Keratinocyte (primary cell): ENCODE measurements at regions not wholly inside any gene's neighbourhood (a gene's known extent, or its start where the extent isn't known, plus 50 kb on each side); places are given as distances from the start of the nearest gene placed in this dataset.

Source experiments
- CTCF ChIP-seq, 3 experiments: IDR thresholded peaks in 1 of 3; conservative IDR thresholded peaks in 1 of 3; optimal IDR thresholded peaks in 1 of 3; 2 replicates in 2 of 3; 3 replicates in 1 of 3; pipeline versions ENCODE3 to v1.5.1; 2011; ENCODE audit warnings: low read length in 3 of 3, mild to moderate bottlenecking in 3 of 3, moderate library complexity in 2 of 3, control low read depth in 1 of 3, inconsistent platforms in 1 of 3; ENCODE audit not compliant: insufficient read depth in 2 of 3; ENCODE audit errors: extremely low read depth in 1 of 3
- EZH2 ChIP-seq: IDR thresholded peaks from one replicate; pipeline ENCODE4 v1.6.1; 2012; ENCODE audit warnings: inconsistent platforms, mild to moderate bottlenecking, low read length, moderate library complexity

- TF ChIP-seq EZH2 (no peak), CTCF (optimal IDR thresholded peaks at IDR 0.05 in 1 of 3, IDR thresholded peaks at IDR 0.05 in 1 of 3, conservative IDR thresholded peaks at IDR 0.05 in 1 of 3; ENCODE audit: extremely low read depth in 1 of 3, insufficient read depth in 2 of 3, low read length in 3 of 3) (no peak)
These were observed 192.1 kb upstream of the TTC14 start for GRCh38 chr3:180409883-180410282.
